HepG2 (cell line): ENCODE measurements at regions not wholly inside any gene's neighbourhood (a gene's known extent, or its start where the extent isn't known, plus 50 kb on each side); places are given as distances from the start of the nearest gene placed in this dataset.

ENCODE experiments used
- ATAC-seq: fragments of 200-7000 bp; cut with Tn5 transposase; 3 replicates; pipeline ENCODE4 v1.9.1; 2020; ENCODE audit warnings: mild to moderate bottlenecking, moderate library complexity
- BruUV-seq: library from RNA; stranded (reverse); fragments of 400-500 nt; replicated peaks from 2 replicates; lab custom pipeline; 2021; lab: Mats Ljungman, UMichigan
- CTCF ChIA-PET: fragments of 300-600 bp; formaldehyde crosslinking; extraction: SDS; loops from one replicate; lab custom pipeline; 2021; ENCODE audit warnings: low total read pairs, inconsistent platforms, low intra/inter-chr PET ratio; lab: Yijun Ruan, JAX
- POLR2A ChIA-PET: fragments of 350-600 bp; sonication (Branson Sonifier 250); formaldehyde crosslinking; loops from one replicate; lab custom pipeline; 2020; ENCODE audit warnings: antibody characterized with exemption, inconsistent platforms; lab: Yijun Ruan, JAX
- DNase-seq: peaks from one replicate; pipeline ENCODE4 v3.0.0-alpha.2; 2015; ENCODE audit warnings: low spot score
- FAIRE-seq: peaks from 3 replicates; lab custom pipeline; 2011; peaks lifted over from hg19 to GRCh38; lab: Jason Lieb, UNC
- H2AFZ ChIP-seq: one replicate; pipeline ENCODE4 v1.6.1; 2011; ENCODE audit warnings: low read length, inconsistent platforms
- H3K27ac ChIP-seq: fragments of 300-600 bp; 3 replicates; pipeline ENCODE4 v1.8.0; 2011; ENCODE audit warnings: mixed run types, mild to moderate bottlenecking, mixed read lengths, low read length, inconsistent platforms; ENCODE audit not compliant: insufficient read depth; ENCODE audit errors: extremely low read length
- H3K27me3 ChIP-seq, 2 experiments: fragments of 200-600 bp in 1 of 2; 2 replicates in 1 of 2; 3 replicates in 1 of 2; pipeline versions ENCODE4 v1.6.0 to v1.8.0; 2011; ENCODE audit warnings: low read length in 2 of 2, mild to moderate bottlenecking in 2 of 2, moderate library complexity in 2 of 2, inconsistent platforms in 1 of 2; ENCODE audit not compliant: insufficient read depth in 2 of 2, control insufficient read depth in 1 of 2
- H3K36me3 ChIP-seq, 2 experiments: fragments of 200-600 bp in 1 of 2; replicated peaks in 1 of 2; 2 replicates in 1 of 2; 3 replicates in 1 of 2; pipeline versions ENCODE4 v1.5.1 to v1.8.0; 2011; ENCODE audit warnings: low read length in 2 of 2, inconsistent platforms in 1 of 2; ENCODE audit not compliant: insufficient read depth in 2 of 2, control insufficient read depth in 1 of 2
- H3K4me1 ChIP-seq: 2 replicates; pipeline ENCODE4 v1.5.1; 2012; ENCODE audit warnings: low read length, inconsistent platforms; ENCODE audit not compliant: insufficient read depth
- H3K4me2 ChIP-seq: 2 replicates; pipeline ENCODE4 v1.6.0; 2011; ENCODE audit warnings: low read depth, low read length, inconsistent platforms
- H3K4me3 ChIP-seq, 3 experiments: fragments of 200-600 bp in 1 of 3; sonication (generic), shearing (Covaris generic) in 1 of 3; replicated peaks in 1 of 3; 2 replicates each; pipeline ENCODE4 v1.5.1; 2011 to 2016; ENCODE audit warnings: low read length in 3 of 3, inconsistent platforms in 2 of 3, low read depth in 2 of 3, mild to moderate bottlenecking in 2 of 3, control low read depth in 1 of 3, mixed read lengths in 1 of 3; ENCODE audit not compliant: insufficient read depth in 1 of 3
- H3K79me2 ChIP-seq: one replicate; pipeline ENCODE4 v1.6.1; 2011; ENCODE audit warnings: low read length, inconsistent platforms; ENCODE audit not compliant: insufficient read depth
- H3K9ac ChIP-seq: 2 replicates; pipeline ENCODE4 v1.6.0; 2011; ENCODE audit warnings: mild to moderate bottlenecking, low read depth, low read length, inconsistent platforms; ENCODE audit not compliant: insufficient read depth
- H3K9me3 ChIP-seq: 2 replicates; pipeline ENCODE4 v1.5.1; 2012; ENCODE audit warnings: mild to moderate bottlenecking, low read length
- H4K20me1 ChIP-seq: 2 replicates; pipeline ENCODE4 v1.6.0; 2011; ENCODE audit warnings: inconsistent platforms, mild to moderate bottlenecking, low read length, moderate library complexity; ENCODE audit not compliant: insufficient read depth
- HNRNPH1 ChIP-seq: fragments of 200-400 bp; formaldehyde crosslinking; optimal IDR thresholded peaks from 2 replicates; pipeline ENCODE3; 2017; ENCODE audit warnings: mild to moderate bottlenecking, low read depth, low read length
- MAFK ChIP-seq, 2 experiments: IDR thresholded peaks in 1 of 2; conservative IDR thresholded peaks in 1 of 2; 2 replicates each; pipeline ENCODE4 v1.6.1; 2011; ENCODE audit warnings: improper control_type of control experiment in 2 of 2, low read length in 2 of 2
- MTF2 ChIP-seq: sonication (generic); formaldehyde crosslinking; IDR thresholded peaks from 2 replicates; pipeline ENCODE4 v1.5.0; 2020; ENCODE audit warnings: missing genetic modification reagents, borderline replicate concordance
- ZNF142 ChIP-seq: sonication (generic); formaldehyde crosslinking; IDR thresholded peaks from 2 replicates; pipeline ENCODE4 v1.4.0; 2020; ENCODE audit warnings: missing genetic modification reagents
- ZNF235 ChIP-seq: sonication (generic); formaldehyde crosslinking; IDR thresholded peaks from 2 replicates; pipeline ENCODE4 v1.8.1; 2023; ENCODE audit warnings: mild to moderate bottlenecking, missing genetic modification reagents, borderline replicate concordance
- ZNF343 ChIP-seq: sonication (generic); formaldehyde crosslinking; IDR thresholded peaks from 2 replicates; pipeline ENCODE4 v1.4.0; 2020; ENCODE audit warnings: mild to moderate bottlenecking, missing genetic modification reagents
- WGBS: methylation state at CpG from one replicate; pipeline ENCODE4 v1.1.6; 2017; ENCODE audit warnings: low lambda C conversion rate; 5-methylcytosine and 5-hydroxymethylcytosine counted together
- in situ Hi-C: cut with HindIII; loops from 2 replicates; pipeline ENCODE4 v1.10.0; 2017; ENCODE audit warnings: low pct_unique_long_range_greater_than_20kb; ENCODE audit not compliant: extremely low pct_ligation_motif_present
- intact Hi-C: fragments of 100-400 bp; cut with micrococcal nuclease; formaldehyde crosslinking; loops from one replicate; pipeline ENCODE4 v1.10.0; 2022; ENCODE audit not compliant: unreplicated experiment

- TF ChIP-seq ZNF142 (CRISPR knock-in tag): no peak
- no peak for TF ChIP-seq MTF2
- TF ChIP-seq ZNF343: no peak
Measured at GRCh38 chr7:8314566-8314965, 52.6 kb upstream of the ICA1 start (continued).

GRCh38 chr7:8319115-8319514, 57.1 kb upstream of the ICA1 start:
- ChIA-PET POLR2A (no interaction called here), CTCF (no interaction called here)
- Histone ChIP-seq H3K27me3 (no peaks in the 10 kb centered on the region), H2AFZ (no peak overlapping the region), H3K27ac (no peak overlapping the region), H3K4me2 (no peak overlapping the region), H3K9ac (no peak overlapping the region), H3K4me1 (no peaks in the 10 kb centered on the region), H3K79me2 (no peaks in the 10 kb centered on the region), H4K20me1 (no peaks in the 10 kb centered on the region), H3K36me3 (no peaks in the 10 kb centered on the region), H3K4me3 (no peak overlapping the region), H3K9me3 (no peaks in the 10 kb centered on the region)
- no peak for DNase-seq
- in situ Hi-C loops (no loop called here), intact Hi-C loops (no loop called here)
- BruUV-seq: no TSS peak
- 0% methylated on average over 1 of the region's 1 CpG for WGBS
- no peak for TF ChIP-seq MAFK (conservative IDR thresholded peaks at IDR 0.05 in 1 of 2, IDR thresholded peaks at IDR 0.05 in 1 of 2; ENCODE audit: low read length in 2 of 2)
- TF ChIP-seq HNRNPH1: no peak
- TF ChIP-seq ZNF235: no peak
- no peak for ATAC-seq
- no peak for FAIRE-seq
